Panc1 (cell line): ENCODE measurements at regions not wholly inside any gene's neighbourhood (a gene's known extent, or its start where the extent isn't known, plus 50 kb on each side); places are given as distances from the start of the nearest gene placed in this dataset.

ENCODE experiments used
- ATAC-seq: fragments of 200-7000 bp; cut with Tn5 transposase; 2 replicates; pipeline ENCODE4 v1.9.1; 2020; ENCODE audit warnings: mild to moderate bottlenecking, moderate library complexity
- BruUV-seq: library from RNA; stranded (reverse); fragments of 400-500 nt; replicated peaks from 2 replicates; lab custom pipeline; 2021; lab: Mats Ljungman, UMichigan
- CTCF ChIA-PET: fragments of 300-600 bp; sonication (Branson Sonifier 250); formaldehyde crosslinking; loops from one replicate; lab custom pipeline; 2022; ENCODE audit warnings: antibody characterized with exemption; lab: Charles Lee
- POLR2A ChIA-PET: fragments of 300-600 bp; sonication (Branson Sonifier 250); formaldehyde crosslinking; loops from one replicate; lab custom pipeline; 2022; ENCODE audit warnings: antibody characterized with exemption; lab: Charles Lee
- DNase-seq: peaks from one replicate; pipeline ENCODE4 v3.0.0-alpha.2; 2010; ENCODE audit warnings: low read depth, low spot score
- H3K27ac ChIP-seq: 2 replicates; pipeline ENCODE4 v1.5.1; 2011; ENCODE audit warnings: mild to moderate bottlenecking, low read length, inconsistent platforms
- H3K27me3 ChIP-seq: fragments of 200-500 bp; sonication (Bioruptor generic); 2 replicates; pipeline ENCODE4 v1.6.0; 2014; ENCODE audit warnings: low read length, inconsistent platforms; ENCODE audit not compliant: control insufficient read depth, insufficient read depth
- H3K36me3 ChIP-seq: fragments of 200-500 bp; sonication (Bioruptor generic); 2 replicates; pipeline ENCODE4 v1.5.1; 2014; ENCODE audit warnings: inconsistent platforms, mild to moderate bottlenecking, low read length, moderate library complexity; ENCODE audit not compliant: control insufficient read depth, insufficient read depth
- H3K4me1 ChIP-seq: 2 replicates; pipeline ENCODE4 v1.5.1; 2011; ENCODE audit warnings: inconsistent platforms, mild to moderate bottlenecking, low read length, moderate library complexity; ENCODE audit not compliant: control insufficient read depth, insufficient read depth
- H3K4me3 ChIP-seq, 2 experiments: 2 replicates each; pipeline ENCODE4 v1.5.1; 2011 to 2012; ENCODE audit warnings: low read depth in 2 of 2, low read length in 2 of 2, mild to moderate bottlenecking in 2 of 2, inconsistent platforms in 1 of 2, moderate library complexity in 1 of 2
- H3K9me3 ChIP-seq: fragments of 200-500 bp; sonication (Bioruptor generic); 2 replicates; pipeline ENCODE4 v1.5.1; 2014; ENCODE audit warnings: low read depth, mild to moderate bottlenecking, inconsistent platforms, low read length, moderate library complexity; ENCODE audit not compliant: control insufficient read depth, insufficient read depth
- CTCF ChIP-seq: fragments of 450-650 bp; IDR thresholded peaks from 2 replicates; pipeline ENCODE4 v1.5.1; 2017; ENCODE audit warnings: mild to moderate bottlenecking
- POLR2AphosphoS5 ChIP-seq: IDR thresholded peaks from 2 replicates; pipeline ENCODE4 v1.6.1; 2012; ENCODE audit warnings: mild to moderate bottlenecking, low read depth, low read length, moderate library complexity
- REST ChIP-seq, 2 experiments: IDR thresholded peaks; 2 replicates each; pipeline ENCODE4 v1.6.1; 2011 to 2012; ENCODE audit warnings: low read depth in 2 of 2, control low read depth in 1 of 2, low read length in 1 of 2, mild to moderate bottlenecking in 1 of 2, moderate library complexity in 1 of 2; ENCODE audit not compliant: insufficient read depth in 1 of 2
- SIN3A ChIP-seq: IDR thresholded peaks from 2 replicates; pipeline ENCODE4 v1.6.1; 2012; ENCODE audit warnings: low read depth, mild to moderate bottlenecking, low read length, moderate library complexity, borderline replicate concordance; ENCODE audit not compliant: insufficient read depth
- TCF7L2 ChIP-seq: IDR thresholded peaks from 2 replicates; pipeline ENCODE4 v1.6.1; 2011; ENCODE audit warnings: mild to moderate bottlenecking, low read depth, low read length, inconsistent platforms
- in situ Hi-C: cut with HindIII; loops from 2 replicates; pipeline ENCODE4 v1.10.0; 2016; ENCODE audit warnings: low sequenced_read_pairs, low pct_unique_long_range_greater_than_20kb
- intact Hi-C: fragments of 100-400 bp; cut with micrococcal nuclease; formaldehyde crosslinking; loops from one replicate; pipeline ENCODE4 v1.10.0; 2022; ENCODE audit not compliant: unreplicated experiment

DNA sequence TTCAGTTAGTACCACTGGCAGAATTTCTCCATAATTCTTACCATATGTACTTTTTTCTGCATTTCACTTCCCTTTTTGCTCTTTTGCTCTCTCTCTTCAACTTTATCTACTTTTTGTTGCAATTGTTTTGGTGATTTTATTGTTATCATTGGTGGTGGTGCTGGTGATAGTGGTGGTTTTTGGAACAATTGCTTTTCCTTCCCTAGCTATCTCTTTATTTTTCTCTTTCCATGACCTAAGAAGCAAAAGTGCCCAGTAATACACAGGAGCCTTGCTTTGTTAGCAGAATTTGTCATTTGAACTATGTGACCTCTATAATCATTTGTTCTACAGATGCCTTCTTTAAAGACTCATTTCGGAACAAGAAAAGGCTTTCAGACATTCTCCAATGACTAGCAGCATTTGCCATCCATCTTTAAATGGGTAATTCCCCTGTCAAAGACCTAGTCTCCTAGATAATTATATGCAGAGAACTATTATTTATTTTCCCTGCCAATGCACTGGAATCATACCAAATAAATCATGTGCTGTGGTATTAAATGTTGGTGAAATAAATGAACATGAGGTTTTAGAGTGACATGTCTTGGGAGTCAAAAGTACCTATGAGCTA, 154.5 kb downstream of the GASK1B start:
- Histone ChIP-seq H3K9me3 (no peaks in the 10 kb centered on the region), H3K27ac (no peak overlapping the region; the same call in 1 of the 2 replicates), H3K4me3 (no peak overlapping the region), H3K27me3 (no peaks in the 10 kb centered on the region), H3K4me1 (no peaks in the 10 kb centered on the region; the same call in 1 of the 2 replicates), H3K36me3 (no peaks in the 10 kb centered on the region)
- in situ Hi-C loops = no loop called here
- POLR2A ChIA-PET = no interaction called here
- no peak for ATAC-seq
- CTCF ChIA-PET = no interaction called here
- intact Hi-C loops = no loop called here
- BruUV-seq = no TSS peak
- DNase-seq = no peak
- TF ChIP-seq CTCF = no peak
- TF ChIP-seq SIN3A = no peak
- no peak for TF ChIP-seq TCF7L2
- TF ChIP-seq REST (IDR thresholded peaks at IDR 0.05; ENCODE audit: insufficient read depth in 1 of 2, low read depth in 2 of 2, low read length in 1 of 2) = no peak
- no peak for TF ChIP-seq POLR2AphosphoS5

- intact Hi-C loops (no loop called here), in situ Hi-C loops (no loop called here)
- ChIA-PET CTCF (no interaction called here), POLR2A (no interaction called here)
- no peak for TF ChIP-seq TCF7L2
- TF ChIP-seq POLR2AphosphoS5 = no peak
- TF ChIP-seq SIN3A = no peak
- no peak for TF ChIP-seq CTCF
- TF ChIP-seq REST (IDR thresholded peaks at IDR 0.05; ENCODE audit: insufficient read depth in 1 of 2, low read depth in 2 of 2, low read length in 1 of 2) = no peak
- Histone ChIP-seq H3K4me3 (no peak overlapping the region), H3K36me3 (no peaks in the 10 kb centered on the region), H3K9me3 (no peaks in the 10 kb centered on the region), H3K4me1 (no peaks in the 10 kb centered on the region; the same call in 1 of the 2 replicates), H3K27me3 (no peaks in the 10 kb centered on the region), H3K27ac (no peak overlapping the region)
- no peak for ATAC-seq
- no TSS peak for BruUV-seq
- DNase-seq = no peak
Observed at GRCh38 chr4:158016511-158016910, 156.3 kb downstream of the GASK1B start.
